Inflammatory macrophage (primary cell): ENCODE measurements at regions not wholly inside any gene's neighbourhood (a gene's known extent, or its start where the extent isn't known, plus 50 kb on each side); places are given as distances from the start of the nearest gene placed in this dataset.
A peak's percentile ranks its signal among the peaks of the same experiment; 100 is the strongest.
"Not testable (repeated sequence)": the region's sequence is repeated elsewhere in the genome, so short reads cannot be mapped to it uniquely, and the experiment has no call there.

Source experiments
- DNase-seq, 2 donors: peaks; one replicate each; pipeline ENCODE4 v3.0.0-alpha.2; 2020 to 2022

GRCh38 chr6:37580176-37580955 is 80.7 kb upstream of the CCDC167 start:
- peak; percentile 51 to 75 for DNase-seq

DNA sequence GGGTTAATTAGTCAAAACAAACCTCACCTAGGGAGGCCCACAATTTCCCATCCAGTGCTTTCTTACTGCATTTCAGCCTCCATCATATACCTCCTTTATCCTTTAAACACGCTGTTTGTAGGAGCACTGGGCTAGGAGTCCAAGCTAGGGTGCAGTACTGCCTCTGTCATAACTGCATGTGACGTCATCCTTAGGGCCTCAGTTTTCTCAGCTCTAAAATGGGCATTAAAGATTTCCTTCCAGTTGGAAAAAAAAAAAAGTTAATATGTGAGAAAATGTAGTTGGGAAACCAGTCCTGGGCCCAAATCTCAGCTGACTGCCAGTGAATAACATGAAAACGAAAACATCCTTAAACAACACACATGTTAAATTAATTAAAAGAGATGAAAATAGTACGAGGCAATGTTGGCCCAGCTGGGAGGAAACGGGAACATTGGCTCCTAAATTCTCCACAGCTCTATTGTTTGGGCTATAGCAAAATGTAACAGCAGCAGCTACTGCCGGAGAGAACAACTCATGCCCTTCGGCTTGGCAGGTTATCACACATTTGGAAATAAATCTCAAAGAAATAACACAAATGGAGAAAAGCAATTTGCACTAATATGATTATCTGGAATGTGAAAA is 79.9 kb upstream of the CCDC167 start:
- no peak for DNase-seq

GRCh38 chr6:37578104-37578503 is 78.4 kb upstream of the CCDC167 start:
- no peak for DNase-seq

- DNase-seq, result peak in 1 of 2 donors; percentile 7
Measured at GRCh38 chr6:37576336-37576737, 76.6 kb upstream of the CCDC167 start.

- no peak for DNase-seq
Measured at GRCh38 chr6:37575221-37575620, 75.5 kb upstream of the CCDC167 start.

DNA sequence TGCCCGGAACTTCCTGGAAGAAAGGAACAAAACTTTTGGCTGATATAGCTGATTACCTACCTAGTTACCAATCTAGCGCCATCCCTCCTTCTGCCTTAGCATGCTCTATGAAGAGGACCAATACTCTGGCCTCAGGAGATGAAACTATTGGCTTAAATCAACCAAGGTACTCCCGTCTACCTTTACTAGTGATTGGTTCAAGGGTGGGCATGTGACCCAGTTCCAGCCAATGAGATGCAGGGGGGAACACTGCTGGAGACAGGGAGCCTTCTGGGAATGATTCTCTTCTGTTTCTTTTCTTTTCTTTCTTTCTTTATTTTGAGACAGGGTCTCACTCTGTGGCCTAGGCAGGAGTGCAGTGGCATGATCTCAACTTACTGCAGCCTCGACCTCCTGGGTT is 72.6 kb upstream of the CCDC167 start:
- no peak for DNase-seq

DNA sequence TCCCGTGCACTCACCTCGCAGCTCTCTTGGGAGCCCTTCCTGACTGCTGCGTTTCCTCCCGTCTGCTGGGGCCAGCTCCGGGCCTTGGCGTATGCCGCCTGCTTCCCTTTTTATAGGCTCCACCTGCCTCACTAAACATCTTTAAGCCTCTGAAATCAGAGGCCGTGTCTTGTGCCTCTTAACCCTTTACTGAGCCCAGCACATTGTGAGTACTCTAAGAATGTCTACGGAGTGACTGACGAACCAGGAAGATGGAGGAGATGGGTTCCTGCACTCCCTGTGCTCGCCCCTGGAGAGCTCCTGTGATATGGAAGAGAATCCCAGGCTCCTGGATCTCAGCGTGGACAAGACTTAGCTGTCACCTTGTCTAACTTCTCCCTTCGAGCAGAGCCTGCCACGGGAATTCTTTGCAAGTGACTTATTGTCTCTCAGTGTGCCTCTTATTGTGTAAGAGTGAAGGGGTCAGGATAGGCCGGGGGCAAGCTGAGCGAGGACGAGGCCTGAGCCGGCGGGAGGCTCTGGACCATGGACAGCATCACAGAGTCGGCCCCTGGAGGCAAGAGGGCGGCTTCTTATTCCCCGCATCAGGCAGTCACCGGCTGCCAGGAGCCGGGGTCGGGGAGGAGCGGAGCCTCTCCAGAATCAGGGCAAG is 70.9 kb upstream of the CCDC167 start:
- DNase-seq, result no peak

- no peak for DNase-seq
Measured at GRCh38 chr6:37569743-37570481, 70.2 kb upstream of the CCDC167 start.

- no peak for DNase-seq
Measured at GRCh38 chr6:37569317-37569716, 69.6 kb upstream of the CCDC167 start.

- no peak for DNase-seq
Measured at GRCh38 chr6:37566950-37567349, 67.3 kb upstream of the CCDC167 start.

DNA sequence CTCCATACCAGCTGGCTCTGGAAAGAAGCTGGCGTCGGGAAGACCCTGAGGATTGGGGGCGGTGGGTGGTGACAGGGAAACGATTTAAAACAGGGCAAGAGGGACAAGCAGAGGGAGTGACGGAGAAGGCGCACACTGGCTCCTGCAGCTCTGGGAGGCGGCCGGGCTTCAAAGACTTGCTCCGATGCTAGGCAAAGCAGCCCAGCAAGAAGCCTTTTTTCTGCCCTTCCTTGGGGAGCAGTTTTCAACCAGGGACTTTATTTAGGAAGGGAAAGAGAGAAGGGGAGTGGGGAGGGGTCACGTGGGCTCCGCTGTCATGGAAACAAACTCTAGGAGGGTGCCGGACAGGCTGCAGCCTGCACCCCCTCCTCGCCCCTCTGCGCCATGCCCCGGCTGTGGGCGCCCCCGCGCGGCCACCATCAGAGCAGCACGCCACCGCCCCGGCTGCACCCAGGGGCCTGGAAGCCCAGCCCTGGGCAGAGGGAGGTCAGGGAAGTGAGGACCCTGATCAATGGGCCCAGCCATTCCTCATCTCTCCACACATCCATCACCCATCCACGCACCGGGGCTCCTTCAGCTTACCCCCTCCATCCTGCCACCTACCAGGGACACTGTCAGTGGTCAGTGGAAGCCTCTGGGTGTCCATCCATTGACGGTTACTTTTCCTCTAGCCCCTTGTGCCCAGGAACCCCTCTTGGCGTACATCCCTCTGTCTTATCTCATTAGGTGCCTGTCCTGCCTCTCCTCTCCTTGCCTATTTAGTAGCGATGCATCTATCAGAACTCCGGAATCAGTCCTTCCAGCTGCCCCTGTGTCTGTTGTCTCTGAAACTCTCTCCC is 66.6 kb upstream of the CCDC167 start:
- peak; percentile 7 to 14 for DNase-seq

DNA sequence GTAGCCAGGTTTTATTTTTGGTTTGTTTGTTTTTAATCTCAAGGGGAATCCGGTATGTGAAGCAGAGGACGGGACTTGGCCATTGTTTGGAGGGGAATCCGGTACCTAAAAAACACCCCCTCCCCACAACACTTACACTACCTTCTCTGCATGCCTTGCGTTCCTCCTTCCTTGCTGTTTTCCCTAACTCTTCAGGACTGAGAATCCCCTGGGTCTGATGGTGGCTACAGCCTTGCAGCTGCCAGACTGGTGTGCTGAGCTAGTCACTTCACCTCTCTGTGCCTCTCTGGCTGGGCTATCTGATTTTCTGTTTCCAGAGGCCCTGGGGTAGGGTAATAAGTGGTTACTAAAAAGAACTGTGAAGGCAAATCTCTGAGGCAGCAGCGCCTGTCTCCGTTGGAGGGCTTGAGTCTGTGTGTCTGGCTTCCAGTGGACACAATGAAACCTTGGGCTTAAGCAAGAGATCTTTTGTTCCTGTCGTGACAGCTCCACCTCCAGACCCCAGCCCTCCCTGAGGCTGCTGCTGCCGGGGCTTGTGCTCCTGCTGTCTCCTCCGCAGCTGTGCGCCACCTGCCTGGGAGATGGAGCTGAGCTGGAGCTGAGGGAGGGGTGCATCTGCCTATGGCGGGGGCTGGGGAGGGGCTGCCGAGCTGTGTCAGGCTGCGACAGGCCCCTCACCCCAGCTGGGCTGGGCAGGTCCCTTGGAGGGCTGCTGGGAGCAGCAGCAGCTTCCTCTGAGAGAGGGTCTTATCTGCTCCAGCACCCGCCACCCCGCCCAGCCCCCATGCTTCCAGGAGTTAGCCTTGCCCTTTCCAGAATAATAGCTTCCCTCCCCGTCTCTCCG is 65.8 kb upstream of the CCDC167 start:
- DNase-seq, result no peak

DNA sequence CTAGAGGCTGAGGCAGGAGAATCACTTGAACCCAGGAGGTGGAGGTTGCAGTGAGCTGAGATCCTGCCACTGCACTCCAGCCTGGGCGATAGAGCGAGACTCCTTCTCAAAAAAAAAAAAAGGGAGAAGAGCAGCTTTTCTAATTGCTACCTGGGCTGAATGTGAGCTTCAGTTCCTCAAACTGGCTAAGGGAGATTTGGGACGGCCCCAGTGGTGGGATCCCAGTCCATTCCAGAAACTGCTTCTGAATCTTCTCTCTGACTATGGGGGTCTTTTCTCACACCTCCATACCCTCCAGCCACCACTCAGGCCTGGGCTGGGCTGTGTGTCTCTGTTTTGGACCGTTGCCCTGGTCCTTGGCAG is 63.2 kb upstream of the CCDC167 start:
- not testable (repeated sequence) for DNase-seq

DNA sequence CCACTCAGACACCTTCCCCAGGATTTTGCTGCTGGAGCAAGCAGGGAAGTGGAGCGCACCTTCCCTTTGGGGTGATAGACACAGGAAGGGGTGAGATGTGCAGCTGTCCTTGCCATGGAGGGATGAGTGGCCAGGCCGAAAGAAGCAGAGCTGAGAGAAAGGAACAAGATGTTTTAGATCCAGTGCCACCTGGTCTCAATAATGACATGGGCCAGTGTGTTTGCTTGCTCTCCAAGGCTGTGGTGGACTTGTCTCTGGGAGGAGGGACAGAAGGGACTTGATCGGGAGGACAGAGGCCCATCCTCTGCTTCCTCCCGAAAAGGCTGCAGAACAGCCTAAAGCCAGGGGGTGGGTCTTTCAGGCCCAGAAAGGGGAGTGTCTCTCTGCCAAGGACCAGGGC is 61.7 kb upstream of the CCDC167 start:
- DNase-seq, result no peak

DNA sequence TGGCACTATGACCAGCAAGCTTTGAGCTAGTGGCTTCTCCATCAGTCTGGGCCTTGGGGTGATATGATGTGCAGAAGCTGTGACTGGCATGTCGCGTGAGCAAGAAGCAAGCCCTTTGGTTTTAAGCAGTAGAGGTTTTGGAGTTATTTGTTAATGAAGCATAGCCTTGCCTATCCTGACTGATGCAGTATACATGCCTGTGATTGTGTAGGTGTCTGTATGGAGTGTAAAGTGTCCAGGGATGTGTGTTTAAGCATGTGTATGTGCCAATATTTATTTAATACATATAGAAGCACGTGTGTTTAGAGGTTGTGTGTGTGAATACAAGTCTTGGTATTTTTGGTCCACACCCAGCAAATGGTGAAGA is 61.0 kb upstream of the CCDC167 start:
- DNase-seq, result no peak

GRCh38 chr6:37559501-37559900 is 59.8 kb upstream of the CCDC167 start:
- DNase-seq, result no peak

DNA sequence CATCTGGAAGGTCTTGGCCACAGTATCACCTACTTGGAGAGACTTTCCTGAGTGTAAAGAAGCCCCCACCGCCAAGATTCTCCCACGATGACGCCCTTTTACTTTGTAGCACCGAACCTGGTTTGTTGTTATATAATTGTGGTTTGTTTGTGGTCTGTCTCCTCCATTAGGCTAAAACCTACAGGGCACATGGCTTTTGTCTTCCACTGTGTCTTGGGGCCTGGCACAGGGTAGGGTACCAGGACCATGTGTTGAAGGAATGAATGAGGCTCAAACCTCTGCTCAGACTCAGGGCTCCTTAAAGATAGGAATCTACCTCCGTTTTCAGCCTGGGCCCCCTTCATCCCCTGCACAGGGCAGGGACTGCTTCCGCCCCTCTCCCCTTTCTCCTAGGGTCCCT is 59.4 kb upstream of the CCDC167 start:
- DNase-seq, result no peak

GRCh38 chr6:37558646-37559045 is 59.0 kb upstream of the CCDC167 start:
- no peak for DNase-seq

- no peak for DNase-seq
Measured at GRCh38 chr6:37558168-37558567, 58.5 kb upstream of the CCDC167 start.

GRCh38 chr6:37557645-37558114 is 58.0 kb upstream of the CCDC167 start:
- no peak for DNase-seq
